GM12878 (cell line): ENCODE measurements at regions not wholly inside any gene's neighbourhood (a gene's known extent, or its start where the extent isn't known, plus 50 kb on each side); places are given as distances from the start of the nearest gene placed in this dataset.

Source experiments
- ATAC-seq: fragments of 200-7000 bp; cut with Tn5 transposase; 3 replicates; pipeline ENCODE4 v1.9.1; 2020; ENCODE audit warnings: mild to moderate bottlenecking, moderate library complexity
- BruUV-seq: library from RNA; stranded (reverse); fragments of 400-500 nt; replicated peaks from 2 replicates; lab custom pipeline; 2021; lab: Mats Ljungman, UMichigan
- CTCF ChIA-PET: fragments of 300-600 bp; sonication (Branson Sonifier 250); formaldehyde crosslinking; extraction: SDS; loops from one replicate; lab custom pipeline; 2021; ENCODE audit warnings: inconsistent platforms; lab: Yijun Ruan, JAX
- POLR2A ChIA-PET: fragments of 350-600 bp; formaldehyde crosslinking; extraction: SDS; loops from one replicate; lab custom pipeline; 2021; ENCODE audit warnings: inconsistent platforms; lab: Charles Lee
- RAD21 ChIA-PET: fragments of 300-600 bp; sonication (Branson Sonifier 250); formaldehyde crosslinking; loops from one replicate; lab custom pipeline; 2023; ENCODE audit warnings: antibody characterized with exemption; ENCODE audit not compliant: unreplicated experiment; lab: Charles Lee
- SMC1A ChIA-PET: fragments of 300-600 bp; sonication (Branson Sonifier 250); formaldehyde crosslinking; loops from one replicate; lab custom pipeline; 2023; ENCODE audit not compliant: unreplicated experiment, uncharacterized antibody; lab: Charles Lee
- DNase-seq: peaks from one replicate; pipeline ENCODE4 v3.0.0-alpha.2; 2011; ENCODE audit warnings: low read depth, low spot score
- FAIRE-seq: peaks from 3 replicates; lab custom pipeline; 2011; peaks lifted over from hg19 to GRCh38; lab: Jason Lieb, UNC
- H2AFZ ChIP-seq: 2 replicates; pipeline ENCODE4 v1.6.0; 2011; ENCODE audit warnings: low read depth, low read length, control low read depth; ENCODE audit not compliant: control insufficient read depth
- H3K27ac ChIP-seq: 2 replicates; pipeline ENCODE4 v1.5.1; 2011; ENCODE audit warnings: control low read depth; ENCODE audit not compliant: control insufficient read depth, insufficient read depth
- H3K27me3 ChIP-seq, 2 experiments: replicated peaks in 1 of 2; 2 replicates each; pipeline versions ENCODE4 v1.6.0 to v1.6.1; 2011; ENCODE audit warnings: low read length in 1 of 2; ENCODE audit not compliant: control insufficient read depth in 2 of 2, insufficient read depth in 2 of 2
- H3K36me3 ChIP-seq, 2 experiments: 2 replicates each; pipeline ENCODE4 v1.5.1; 2011; ENCODE audit warnings: low read length in 1 of 2; ENCODE audit not compliant: control insufficient read depth in 2 of 2, insufficient read depth in 2 of 2
- H3K4me1 ChIP-seq: 2 replicates; pipeline ENCODE4 v1.6.1; 2011; ENCODE audit warnings: mild to moderate bottlenecking, low read length, moderate library complexity, mixed read lengths; ENCODE audit not compliant: control insufficient read depth, insufficient read depth
- H3K4me2 ChIP-seq: 2 replicates; pipeline ENCODE4 v1.6.0; 2011; ENCODE audit warnings: control low read depth; ENCODE audit not compliant: control insufficient read depth, insufficient read depth
- H3K4me3 ChIP-seq: fragments of 200-600 bp; sonication (generic); 2 replicates; pipeline ENCODE4 v1.5.1; 2016
- H3K79me2 ChIP-seq: 2 replicates; pipeline ENCODE4 v1.6.0; 2011; ENCODE audit warnings: low read length; ENCODE audit not compliant: control insufficient read depth, insufficient read depth
- H3K9ac ChIP-seq: 2 replicates; pipeline ENCODE4 v1.8.0; 2011; ENCODE audit warnings: low read length, control low read depth, mixed read lengths; ENCODE audit not compliant: control insufficient read depth, insufficient read depth
- H3K9me3 ChIP-seq: replicated peaks from 3 replicates; pipeline ENCODE4 v1.5.1; 2011; ENCODE audit warnings: mild to moderate bottlenecking, low read length; ENCODE audit not compliant: control insufficient read depth, insufficient read depth
- H4K20me1 ChIP-seq: 2 replicates; pipeline ENCODE4 v1.6.0; 2011; ENCODE audit not compliant: control insufficient read depth, insufficient read depth
- ATF7 ChIP-seq: fragments of 450-650 bp; IDR thresholded peaks from 2 replicates; pipeline ENCODE4 v1.6.1; 2016; ENCODE audit warnings: low read depth, mild to moderate bottlenecking
- CBX5 ChIP-seq: sonication (generic); IDR thresholded peaks from 2 replicates; pipeline ENCODE4 v1.6.1; 2016; ENCODE audit warnings: low read depth, moderate library complexity, mild to moderate bottlenecking, inconsistent platforms
- CHD1 ChIP-seq: IDR thresholded peaks from 2 replicates; pipeline ENCODE4 v1.6.1; 2012; ENCODE audit warnings: low read depth, low read length, improper control_type of control experiment
- CTCF ChIP-seq, 3 experiments: IDR thresholded peaks in 2 of 3; conservative IDR thresholded peaks in 1 of 3; 2 replicates each; pipeline ENCODE4 v1.5.1; 2011; ENCODE audit warnings: low read depth in 3 of 3, low read length in 3 of 3, mild to moderate bottlenecking in 3 of 3, control low read depth in 2 of 3, moderate library complexity in 2 of 3, inconsistent platforms in 1 of 3, mixed read lengths in 1 of 3; ENCODE audit not compliant: control insufficient read depth in 2 of 3, insufficient read depth in 1 of 3; ENCODE audit errors: extremely low read depth in 1 of 3
- E2F4 ChIP-seq: IDR thresholded peaks from 2 replicates; pipeline ENCODE4 v1.6.1; 2012; ENCODE audit warnings: low read depth, low read length, improper control_type of control experiment
- GABPA ChIP-seq: IDR thresholded peaks from 2 replicates; pipeline ENCODE4 v1.6.1; 2014; ENCODE audit warnings: antibody characterized with exemption, low read depth, mild to moderate bottlenecking, inconsistent platforms
- HDAC2 ChIP-seq: fragments of 200-600 bp; sonication (generic); IDR thresholded peaks from 2 replicates; pipeline ENCODE4 v1.6.1; 2017
- HDAC6 ChIP-seq: fragments of 200-600 bp; sonication (generic); IDR thresholded peaks from one replicate; pipeline ENCODE4 v1.8.0; 2017; ENCODE audit warnings: antibody characterized with exemption; ENCODE audit not compliant: unreplicated experiment
- MYC ChIP-seq: IDR thresholded peaks from 2 replicates; pipeline ENCODE4 v1.6.1; 2011; ENCODE audit warnings: mild to moderate bottlenecking, low read length, moderate library complexity, inconsistent platforms; ENCODE audit not compliant: insufficient read depth, insufficient replicate concordance, insufficient read length, severe bottlenecking
- NBN ChIP-seq: fragments of 450-650 bp; IDR thresholded peaks from 2 replicates; pipeline ENCODE4 v1.6.1; 2016
- NFXL1 ChIP-seq: fragments of 450-650 bp; IDR thresholded peaks from 2 replicates; pipeline ENCODE4 v1.6.1; 2017; ENCODE audit warnings: antibody characterized with exemption, mild to moderate bottlenecking, borderline replicate concordance
- RBBP5 ChIP-seq: fragments of 200-600 bp; sonication (generic); conservative IDR thresholded peaks from 2 replicates; pipeline ENCODE4 v1.6.1; 2016
- RELA ChIP-seq: fragments of 450-650 bp; IDR thresholded peaks from 2 replicates; pipeline ENCODE4 v1.8.0; 2014; ENCODE audit warnings: borderline replicate concordance; ENCODE audit not compliant: partially characterized antibody
- SREBF1 ChIP-seq: IDR thresholded peaks from 2 replicates; pipeline ENCODE4 v1.6.1; 2012; ENCODE audit warnings: mild to moderate bottlenecking, low read length
- STAT1 ChIP-seq: fragments of 450-650 bp; conservative IDR thresholded peaks from 2 replicates; pipeline ENCODE4 v1.6.1; 2014; ENCODE audit warnings: antibody characterized with exemption, mild to moderate bottlenecking
- STAT3 ChIP-seq: IDR thresholded peaks from 2 replicates; pipeline ENCODE4 v1.6.1; 2011; ENCODE audit warnings: low read depth, low read length, improper control_type of control experiment
- WRNIP1 ChIP-seq: IDR thresholded peaks from 2 replicates; pipeline ENCODE4 v1.6.1; 2011; ENCODE audit warnings: low read depth, low read length, improper control_type of control experiment, borderline replicate concordance
- ZSCAN29 ChIP-seq: fragments of 450-650 bp; IDR thresholded peaks from 2 replicates; pipeline ENCODE4 v1.6.1; 2017; ENCODE audit warnings: mild to moderate bottlenecking, moderate library complexity
- WGBS: methylation state at CpG from one replicate; pipeline ENCODE4 v1.1.6; 2016; ENCODE audit warnings: low lambda C conversion rate; ENCODE audit not compliant: insufficient replicate concordance, insufficient coverage; ENCODE audit errors: missing lambda C conversion rate; 5-methylcytosine and 5-hydroxymethylcytosine counted together
- in situ Hi-C: fragments of 300-500 bp; cut with MboI; formaldehyde crosslinking; loops from 9 replicates; pipeline ENCODE4 v1.14.3; 2018; ENCODE audit warnings: mixed read lengths
- intact Hi-C: fragments of 100-400 bp; cut with micrococcal nuclease; formaldehyde crosslinking; loops from one replicate; pipeline ENCODE4 v1.14.2; 2022; ENCODE audit not compliant: unreplicated experiment

- POLR2A ChIA-PET: no interaction called here
- no peak overlapping the region for H3K4me3 ChIP-seq
Measured at GRCh38 chr4:186826846-186827533, 103.3 kb upstream of the FAT1 start.

More at GRCh38 chr4:186826846-186827533, 103.3 kb upstream of the FAT1 start:
- Histone ChIP-seq H3K36me3 (no peaks in the 10 kb centered on the region), H3K79me2 (no peaks in the 10 kb centered on the region), H3K9me3 (no peaks in the 10 kb centered on the region; the same call in 2 of the 3 replicates), H3K9ac (no peak overlapping the region), H3K4me1 (no peaks in the 10 kb centered on the region), H2AFZ (no peak overlapping the region), H3K27me3 (no peaks in the 10 kb centered on the region), H3K27ac (no peak overlapping the region), H4K20me1 (no peaks in the 10 kb centered on the region), H3K4me2 (no peak overlapping the region)
- TF ChIP-seq STAT3 (no peak), HDAC6 (no peak), CTCF (IDR thresholded peaks at IDR 0.05 in 2 of 3, conservative IDR thresholded peaks at IDR 0.05 in 1 of 3; ENCODE audit: control insufficient read depth in 2 of 3, extremely low read depth in 1 of 3, insufficient read depth in 1 of 3, low read depth in 3 of 3, low read length in 3 of 3) (no peak), WRNIP1 (no peak), GABPA (no peak), STAT1 (no peak), SREBF1 (no peak), CHD1 (no peak), RBBP5 (no peak), HDAC2 (no peak), MYC (no peak), ATF7 (no peak), CBX5 (no peak), RELA (no peak), NBN (no peak), NFXL1 (no peak), E2F4 (no peak), ZSCAN29 (no peak)
- ATAC-seq: no peak
- in situ Hi-C loops: no loop called here
- BruUV-seq: no TSS peak
- FAIRE-seq: no peak
- 19% methylated on average over 12 of the region's 12 CpGs for WGBS
- intact Hi-C loops: no loop called here
- SMC1A ChIA-PET: interaction anchor here (0.6 kb wide), 1 partner anchor 172 kb away, joined by 3 read pairs; no protein-coding TSS in a partner anchor
- CTCF ChIA-PET: no interaction called here
- DNase-seq: no peak
- RAD21 ChIA-PET: no interaction called here
